AG04450 (cell line): ENCODE measurements at regions not wholly inside any gene's neighbourhood (a gene's known extent, or its start where the extent isn't known, plus 50 kb on each side); places are given as distances from the start of the nearest gene placed in this dataset.

Source experiments
- CTCF ChIA-PET: fragments of 300-600, 350-600 bp; formaldehyde crosslinking; extraction: SDS; loops from one replicate; lab custom pipeline; 2022; ENCODE audit warnings: antibody characterized with exemption, inconsistent platforms; lab: Charles Lee
- POLR2A ChIA-PET: fragments of 350-600 bp; formaldehyde crosslinking; extraction: SDS; loops from one replicate; lab custom pipeline; 2021; ENCODE audit warnings: antibody characterized with exemption, inconsistent platforms; lab: Yijun Ruan, JAX
- DNase-seq: peaks from one replicate; pipeline ENCODE4 v3.0.0-alpha.2; 2011; ENCODE audit warnings: low read depth, low spot score
- H3K27ac ChIP-seq: one replicate; pipeline ENCODE4 v1.5.1; 2012; ENCODE audit warnings: low read depth, low read length, control low read depth
- H3K27me3 ChIP-seq: one replicate; pipeline ENCODE4 v1.6.0; 2012; ENCODE audit warnings: low read length; ENCODE audit not compliant: control insufficient read depth, insufficient read depth
- H3K4me3 ChIP-seq: 2 replicates; pipeline ENCODE4 v1.5.1; 2011; ENCODE audit warnings: mild to moderate bottlenecking, low read depth, low read length, control low read depth
- H3K9me3 ChIP-seq: 2 replicates; pipeline ENCODE4 v1.5.1; 2012; ENCODE audit warnings: low read length; ENCODE audit not compliant: control insufficient read depth, insufficient read depth
- CTCF ChIP-seq: IDR thresholded peaks from 2 replicates; pipeline ENCODE4 v1.5.1; 2011; ENCODE audit warnings: low read depth, low read length, control low read depth, inconsistent platforms

- POLR2A ChIA-PET, result no interaction called here
- H3K27me3 ChIP-seq, result no peaks in the 10 kb centered on the region
- no peak for DNase-seq
- no peaks in the 10 kb centered on the region for H3K9me3 ChIP-seq
- no peak overlapping the region for H3K4me3 ChIP-seq
- no peak for TF ChIP-seq CTCF
- H3K27ac ChIP-seq, result no peak overlapping the region
- CTCF ChIA-PET, result no interaction called here
Measured at GRCh38 chr2:220850116-220850515, 722.0 kb downstream of the EPHA4 start.

GRCh38 chr2:220855296-220855695 is 716.8 kb downstream of the EPHA4 start:
- Histone ChIP-seq H3K27ac (no peak overlapping the region), H3K4me3 (no peak overlapping the region), H3K9me3 (no peaks in the 10 kb centered on the region), H3K27me3 (no peaks in the 10 kb centered on the region)
- TF ChIP-seq CTCF, result no peak
- CTCF ChIA-PET, result interaction anchor here (0.5 kb wide), 1 partner anchor 221 kb away, joined by 5 read pairs; no protein-coding TSS in a partner anchor
- no peak for DNase-seq
- POLR2A ChIA-PET, result no interaction called here

GRCh38 chr2:220856486-220856885 is 715.6 kb downstream of the EPHA4 start:
- no peak for TF ChIP-seq CTCF
- ChIA-PET CTCF (no interaction called here), POLR2A (no interaction called here)
- no peak overlapping the region for H3K27ac ChIP-seq
- no peak for DNase-seq
- H3K27me3 ChIP-seq, result no peaks in the 10 kb centered on the region
- H3K4me3 ChIP-seq, result no peak overlapping the region
- H3K9me3 ChIP-seq, result no peaks in the 10 kb centered on the region

- no peak for TF ChIP-seq CTCF
- Histone ChIP-seq H3K9me3 (no peaks in the 10 kb centered on the region), H3K27me3 (no peaks in the 10 kb centered on the region), H3K4me3 (no peak overlapping the region), H3K27ac (no peak overlapping the region)
- ChIA-PET CTCF (no interaction called here), POLR2A (no interaction called here)
- no peak for DNase-seq
Measured at GRCh38 chr2:220857368-220857767, 714.7 kb downstream of the EPHA4 start.

- ChIA-PET POLR2A (no interaction called here), CTCF (interaction anchor here (0.6 kb wide), 1 partner anchor 187 kb away, joined by 3 read pairs; no protein-coding TSS in a partner anchor)
- DNase-seq, result no peak
- H3K27ac ChIP-seq, result no peak overlapping the region
- H3K27me3 ChIP-seq, result no peaks in the 10 kb centered on the region
- H3K9me3 ChIP-seq, result no peaks in the 10 kb centered on the region
- TF ChIP-seq CTCF, result no peak
- no peak overlapping the region for H3K4me3 ChIP-seq
Measured at GRCh38 chr2:220858101-220858500, 714.0 kb downstream of the EPHA4 start.
